Astrocyte (in vitro differentiated cells and primary cell): ENCODE measurements at regions not wholly inside any gene's neighbourhood (a gene's known extent, or its start where the extent isn't known, plus 50 kb on each side); places are given as distances from the start of the nearest gene placed in this dataset.
A peak's percentile ranks its signal among the peaks of the same experiment; 100 is the strongest.

Experiments used
- DNase-seq: peaks from one replicate; pipeline ENCODE4 v3.0.0-alpha.2; 2010; ENCODE audit warnings: low read depth
- FAIRE-seq: peaks from 2 replicates; lab custom pipeline; 2011; peaks lifted over from hg19 to GRCh38; lab: Jason Lieb, UNC
- H2AFZ ChIP-seq: 2 replicates; pipeline ENCODE4 v1.6.0; 2012; ENCODE audit warnings: low read depth, low read length, inconsistent platforms
- H3K27ac ChIP-seq: 2 replicates; pipeline ENCODE4 v1.5.1; 2011; ENCODE audit warnings: low read depth, low read length, inconsistent platforms
- H3K27me3 ChIP-seq: 2 replicates; pipeline ENCODE4 v1.6.0; 2011; ENCODE audit warnings: low read length, inconsistent platforms; ENCODE audit not compliant: insufficient read depth
- H3K36me3 ChIP-seq: 2 replicates; pipeline ENCODE4 v1.5.1; 2011; ENCODE audit warnings: low read length, inconsistent platforms; ENCODE audit not compliant: insufficient read depth
- H3K4me1 ChIP-seq: 2 replicates; pipeline ENCODE4 v1.5.1; 2011; ENCODE audit warnings: low read length, inconsistent platforms; ENCODE audit not compliant: insufficient read depth
- H3K4me2 ChIP-seq: 2 replicates; pipeline ENCODE4 v1.6.0; 2012; ENCODE audit warnings: low read length, inconsistent platforms
- H3K4me3 ChIP-seq: 2 replicates; pipeline ENCODE4 v1.5.1; 2011; ENCODE audit warnings: low read depth, mild to moderate bottlenecking, low read length, inconsistent platforms; ENCODE audit not compliant: insufficient read depth
- H3K79me2 ChIP-seq: 2 replicates; pipeline ENCODE4 v1.6.0; 2012; ENCODE audit warnings: mild to moderate bottlenecking, low read length, inconsistent platforms; ENCODE audit not compliant: insufficient read depth
- H3K9ac ChIP-seq: 2 replicates; pipeline ENCODE4 v1.6.0; 2012; ENCODE audit warnings: mild to moderate bottlenecking, low read length, inconsistent platforms
- H3K9me3 ChIP-seq: 2 replicates; pipeline ENCODE4 v1.5.1; 2012; ENCODE audit warnings: low read depth, mild to moderate bottlenecking, low read length, inconsistent platforms; ENCODE audit not compliant: insufficient read depth
- H4K20me1 ChIP-seq: 2 replicates; pipeline ENCODE4 v1.6.0; 2012; ENCODE audit warnings: low read length, inconsistent platforms; ENCODE audit not compliant: insufficient read depth
- H3K27ac Mint-ChIP-seq: one replicate; pipeline ENCODE4 v1.8.0; 2021; ENCODE audit warnings: mild to moderate bottlenecking, mixed read lengths; ENCODE audit not compliant: unreplicated experiment
- H3K27me3 Mint-ChIP-seq: one replicate; pipeline ENCODE4 v1.8.0; 2021; ENCODE audit warnings: low read depth, mixed read lengths; ENCODE audit not compliant: unreplicated experiment
- H3K36me3 Mint-ChIP-seq: one replicate; pipeline ENCODE4 v1.8.0; 2021; ENCODE audit warnings: low read depth, mixed read lengths; ENCODE audit not compliant: unreplicated experiment
- H3K4me1 Mint-ChIP-seq: one replicate; pipeline ENCODE4 v1.8.0; 2021; ENCODE audit warnings: low read depth, mixed read lengths; ENCODE audit not compliant: unreplicated experiment
- H3K4me3 Mint-ChIP-seq: one replicate; pipeline ENCODE4 v1.8.0; 2021; ENCODE audit warnings: mild to moderate bottlenecking, moderate library complexity, mixed read lengths; ENCODE audit not compliant: unreplicated experiment
- H3K9me3 Mint-ChIP-seq: one replicate; pipeline ENCODE4 v1.8.0; 2021; ENCODE audit warnings: mild to moderate bottlenecking, mixed read lengths; ENCODE audit not compliant: unreplicated experiment
- EZH2 ChIP-seq: IDR thresholded peaks from 2 replicates; pipeline ENCODE4 v1.6.1; 2012; ENCODE audit warnings: mild to moderate bottlenecking, low read length, inconsistent platforms; ENCODE audit not compliant: insufficient read depth
- TF ChIP-seq, protein P1 (sequence below): IDR thresholded peaks from 2 replicates; pipeline ENCODE4 v1.5.1; 2011; ENCODE audit warnings: low read depth, mild to moderate bottlenecking, inconsistent platforms, low read length, moderate library complexity; ENCODE audit not compliant: insufficient read depth

DNA sequence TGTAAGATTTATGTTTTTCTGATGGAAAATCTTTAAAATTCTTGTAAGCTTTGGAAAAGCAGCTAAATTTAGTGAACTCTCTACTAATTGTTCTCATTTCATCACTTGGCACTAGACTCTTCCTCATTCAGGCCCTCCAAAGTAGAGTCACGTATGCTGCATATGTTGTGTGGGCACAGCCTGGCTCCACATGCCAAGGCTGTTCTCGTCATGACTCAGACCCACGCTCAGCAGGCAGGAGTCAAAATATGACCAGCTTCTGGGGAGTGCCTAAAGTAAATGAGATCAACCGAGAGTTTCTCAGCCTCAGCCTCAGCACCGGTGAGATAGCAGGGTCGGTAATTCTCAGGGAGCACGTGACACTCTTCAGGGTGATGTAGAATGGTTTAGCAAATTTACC lies 1672.9 kb downstream of the REEP3 start:
- Histone ChIP-seq H3K36me3 (no peaks in the 10 kb centered on the region), H3K9me3 (no peaks in the 10 kb centered on the region), H3K79me2 (no peaks in the 10 kb centered on the region), H3K4me2 (peak overlapping the region; percentile 30), H2AFZ (peak overlapping the region; percentile 41), H3K4me1 (peaks cover 6% of the 10 kb centered on the region), H4K20me1 (no peaks in the 10 kb centered on the region), H3K27ac (no peak overlapping the region), H3K27me3 (no peaks in the 10 kb centered on the region), H3K4me3 (no peak overlapping the region), H3K9ac (no peak overlapping the region)
- DNase-seq = peak; percentile 19
- Mint-ChIP-seq H3K4me1 (peaks cover 4% of the 10 kb centered on the region), H3K9me3 (no peaks in the 10 kb centered on the region), H3K4me3 (no peak overlapping the region), H3K36me3 (no peaks in the 10 kb centered on the region), H3K27me3 (no peaks in the 10 kb centered on the region), H3K27ac (peak overlapping the region; percentile 27)
- TF ChIP-seq EZH2 = no peak
- TF ChIP-seq, protein P1, sequence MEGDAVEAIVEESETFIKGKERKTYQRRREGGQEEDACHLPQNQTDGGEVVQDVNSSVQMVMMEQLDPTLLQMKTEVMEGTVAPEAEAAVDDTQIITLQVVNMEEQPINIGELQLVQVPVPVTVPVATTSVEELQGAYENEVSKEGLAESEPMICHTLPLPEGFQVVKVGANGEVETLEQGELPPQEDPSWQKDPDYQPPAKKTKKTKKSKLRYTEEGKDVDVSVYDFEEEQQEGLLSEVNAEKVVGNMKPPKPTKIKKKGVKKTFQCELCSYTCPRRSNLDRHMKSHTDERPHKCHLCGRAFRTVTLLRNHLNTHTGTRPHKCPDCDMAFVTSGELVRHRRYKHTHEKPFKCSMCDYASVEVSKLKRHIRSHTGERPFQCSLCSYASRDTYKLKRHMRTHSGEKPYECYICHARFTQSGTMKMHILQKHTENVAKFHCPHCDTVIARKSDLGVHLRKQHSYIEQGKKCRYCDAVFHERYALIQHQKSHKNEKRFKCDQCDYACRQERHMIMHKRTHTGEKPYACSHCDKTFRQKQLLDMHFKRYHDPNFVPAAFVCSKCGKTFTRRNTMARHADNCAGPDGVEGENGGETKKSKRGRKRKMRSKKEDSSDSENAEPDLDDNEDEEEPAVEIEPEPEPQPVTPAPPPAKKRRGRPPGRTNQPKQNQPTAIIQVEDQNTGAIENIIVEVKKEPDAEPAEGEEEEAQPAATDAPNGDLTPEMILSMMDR = no peak
- FAIRE-seq = no peak

DNA sequence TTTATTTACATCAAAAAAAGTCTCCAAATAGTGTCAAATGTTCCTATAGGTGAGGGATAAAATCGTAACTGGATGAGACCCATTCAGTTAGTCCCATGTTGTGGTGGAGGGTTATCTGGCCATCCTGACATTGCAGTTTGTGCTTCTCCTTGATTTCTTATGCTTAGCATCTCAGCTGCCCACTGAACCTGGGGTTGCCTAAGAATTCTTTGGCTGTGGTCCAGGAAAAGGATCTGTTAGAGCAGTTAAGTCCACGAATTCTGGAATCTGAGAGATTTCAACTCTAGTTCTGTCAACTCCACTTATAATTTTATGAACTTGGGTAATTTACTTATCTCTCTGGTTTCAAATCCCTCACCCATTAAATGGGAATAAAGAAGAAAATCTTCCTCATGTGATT lies 1673.4 kb downstream of the REEP3 start:
- no peaks in the 10 kb centered on the region for H3K9me3 Mint-ChIP-seq
- H3K27ac Mint-ChIP-seq = peak overlapping the region; percentile 27
- H3K9ac ChIP-seq = no peak overlapping the region
- no peak for FAIRE-seq
- H3K79me2 ChIP-seq = no peaks in the 10 kb centered on the region
- TF ChIP-seq, protein P1 = no peak
- TF ChIP-seq EZH2 = no peak
- no peak overlapping the region for H3K4me3 ChIP-seq
- H3K4me1 ChIP-seq = peaks cover 6% of the 10 kb centered on the region
- no peaks in the 10 kb centered on the region for H3K9me3 ChIP-seq
- H3K36me3 Mint-ChIP-seq = no peaks in the 10 kb centered on the region
- H3K27me3 ChIP-seq = no peaks in the 10 kb centered on the region
- H3K4me1 Mint-ChIP-seq = peaks cover 4% of the 10 kb centered on the region
- H3K4me3 Mint-ChIP-seq = no peak overlapping the region
- no peak overlapping the region for H3K27ac ChIP-seq
- no peaks in the 10 kb centered on the region for H3K36me3 ChIP-seq
- H4K20me1 ChIP-seq = no peaks in the 10 kb centered on the region
- H3K4me2 ChIP-seq = peak overlapping the region; percentile 30
- DNase-seq = no peak
- no peaks in the 10 kb centered on the region for H3K27me3 Mint-ChIP-seq
- peak overlapping the region; percentile 41 for H2AFZ ChIP-seq

DNA sequence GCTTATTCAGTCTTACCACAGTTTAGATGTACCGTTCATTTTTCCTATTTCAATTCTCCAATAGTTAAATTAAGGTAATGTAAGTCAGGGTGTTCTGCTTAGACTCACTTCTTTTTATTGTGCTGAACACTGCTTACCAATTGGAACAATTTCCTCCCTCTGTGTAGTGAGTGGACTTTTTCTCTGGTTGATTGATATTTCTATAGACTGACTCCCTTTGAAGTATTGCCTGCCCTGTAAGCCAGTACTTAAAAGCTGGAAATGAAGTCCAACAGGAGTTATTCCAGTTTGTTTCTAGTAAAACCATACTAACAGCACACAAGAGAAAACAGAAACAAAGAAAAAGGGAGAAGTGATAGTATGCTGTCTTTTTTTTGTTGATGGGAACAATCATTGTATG lies 1674.9 kb downstream of the REEP3 start:
- Mint-ChIP-seq H3K9me3 (no peaks in the 10 kb centered on the region), H3K4me1 (peaks cover 4% of the 10 kb centered on the region), H3K27me3 (no peaks in the 10 kb centered on the region), H3K36me3 (no peaks in the 10 kb centered on the region), H3K27ac (no peak overlapping the region), H3K4me3 (no peak overlapping the region)
- TF ChIP-seq, protein P1 = no peak
- no peak for TF ChIP-seq EZH2
- FAIRE-seq (no peak), DNase-seq (no peak)
- H3K4me2 ChIP-seq = no peak overlapping the region
- no peaks in the 10 kb centered on the region for H3K9me3 ChIP-seq
- no peak overlapping the region for H3K27ac ChIP-seq
- H4K20me1 ChIP-seq = no peaks in the 10 kb centered on the region
- H3K79me2 ChIP-seq = no peaks in the 10 kb centered on the region
- no peak overlapping the region for H2AFZ ChIP-seq
- H3K27me3 ChIP-seq = no peaks in the 10 kb centered on the region
- no peak overlapping the region for H3K4me3 ChIP-seq
- H3K36me3 ChIP-seq = no peaks in the 10 kb centered on the region
- H3K4me1 ChIP-seq = peaks cover 6% of the 10 kb centered on the region
- no peak overlapping the region for H3K9ac ChIP-seq
